ENCODE measurements at regions not wholly inside any gene's neighbourhood (a gene's known extent, or its start where the extent isn't known, plus 50 kb on each side); places are given as distances from the start of the nearest gene placed in this dataset.

GRCh38 chr2:48108455-48108854 lies 202.2 kb upstream of the FBXO11 start:
- no peak for DNase-seq

GRCh38 chr2:48109491-48110204 lies 203.3 kb upstream of the FBXO11 start:
- peak; percentile 20 to 31 for DNase-seq

GRCh38 chr2:48110492-48110891 lies 204.0 kb upstream of the FOXN2 start:
- DNase-seq = no peak

- no peak for DNase-seq
Measured at GRCh38 chr2:48112911-48113680, 201.4 kb upstream of the FOXN2 start.

- no peak for DNase-seq
Measured at GRCh38 chr2:48113767-48114166, 200.7 kb upstream of the FOXN2 start.

GRCh38 chr2:48114256-48114655 lies 200.2 kb upstream of the FOXN2 start:
- no peak for DNase-seq

GRCh38 chr2:48116497-48116896 lies 198.0 kb upstream of the FOXN2 start:
- no peak for DNase-seq

- no peak for DNase-seq
Measured at GRCh38 chr2:48118895-48119294, 195.6 kb upstream of the FOXN2 start.

GRCh38 chr2:48120112-48120511 lies 194.4 kb upstream of the FOXN2 start:
- DNase-seq = no peak

- no peak for DNase-seq
Measured at GRCh38 chr2:48120759-48121242, 193.7 kb upstream of the FOXN2 start.

- DNase-seq = no peak
Measured at GRCh38 chr2:48122166-48122565, 192.3 kb upstream of the FOXN2 start.

- no peak for DNase-seq
Measured at GRCh38 chr2:48124592-48124991, 189.9 kb upstream of the FOXN2 start.

- no peak for DNase-seq
Measured at GRCh38 chr2:48126162-48126561, 188.3 kb upstream of the FOXN2 start.

- DNase-seq = no peak
Measured at GRCh38 chr2:48127612-48128191, 186.8 kb upstream of the FOXN2 start.

GRCh38 chr2:48129293-48129950 lies 185.1 kb upstream of the FOXN2 start:
- DNase-seq = no peak

GRCh38 chr2:48131539-48132270 lies 182.8 kb upstream of the FOXN2 start:
- no peak for DNase-seq

GRCh38 chr2:48132271-48132625 lies 182.2 kb upstream of the FOXN2 start:
- DNase-seq = no peak

GRCh38 chr2:48134704-48135103 lies 179.8 kb upstream of the FOXN2 start:
- DNase-seq = no peak

GRCh38 chr2:48135797-48136196 lies 178.7 kb upstream of the FOXN2 start:
- no peak for DNase-seq

GRCh38 chr2:48137829-48138228 lies 176.7 kb upstream of the FOXN2 start:
- DNase-seq = no peak

- DNase-seq = no peak
Measured at GRCh38 chr2:48138898-48139297, 175.6 kb upstream of the FOXN2 start.

GRCh38 chr2:48140586-48140985 lies 173.9 kb upstream of the FOXN2 start:
- no peak for DNase-seq

- no peak for DNase-seq
Measured at GRCh38 chr2:48144777-48145176, 169.7 kb upstream of the FOXN2 start.
